Endothelial cell (in vitro differentiated cells): ENCODE measurements at regions not wholly inside any gene's neighbourhood (a gene's known extent, or its start where the extent isn't known, plus 50 kb on each side); places are given as distances from the start of the nearest gene placed in this dataset.

Source experiments
- DNase-seq: peaks from one replicate; pipeline ENCODE4 v3.0.0; 2021; ENCODE audit warnings: low spot score
- H3K27ac Mint-ChIP-seq: one replicate; pipeline ENCODE4 v1.8.0; 2021; ENCODE audit warnings: mixed read lengths, inconsistent platforms; ENCODE audit not compliant: unreplicated experiment
- H3K27me3 Mint-ChIP-seq: one replicate; pipeline ENCODE4 v1.8.0; 2021; ENCODE audit warnings: mild to moderate bottlenecking, moderate library complexity, mixed read lengths, inconsistent platforms; ENCODE audit not compliant: unreplicated experiment
- H3K36me3 Mint-ChIP-seq: one replicate; pipeline ENCODE4 v1.8.0; 2021; ENCODE audit warnings: mild to moderate bottlenecking, low read depth, mixed read lengths, inconsistent platforms; ENCODE audit not compliant: unreplicated experiment
- H3K4me1 Mint-ChIP-seq: one replicate; pipeline ENCODE4 v1.8.0; 2021; ENCODE audit warnings: mild to moderate bottlenecking, mixed read lengths, inconsistent platforms; ENCODE audit not compliant: unreplicated experiment
- H3K4me3 Mint-ChIP-seq: one replicate; pipeline ENCODE4 v1.8.0; 2021; ENCODE audit warnings: mild to moderate bottlenecking, mixed read lengths, inconsistent platforms; ENCODE audit not compliant: unreplicated experiment
- H3K9me3 Mint-ChIP-seq: one replicate; pipeline ENCODE4 v1.8.0; 2021; ENCODE audit warnings: mixed read lengths, inconsistent platforms; ENCODE audit not compliant: unreplicated experiment
- CTCF ChIP-seq: fragments of 200-600 bp; sonication (generic); IDR thresholded peaks from one replicate; pipeline ENCODE4 v1.5.0; 2021; ENCODE audit warnings: antibody characterized with exemption; ENCODE audit not compliant: unreplicated experiment

DNA sequence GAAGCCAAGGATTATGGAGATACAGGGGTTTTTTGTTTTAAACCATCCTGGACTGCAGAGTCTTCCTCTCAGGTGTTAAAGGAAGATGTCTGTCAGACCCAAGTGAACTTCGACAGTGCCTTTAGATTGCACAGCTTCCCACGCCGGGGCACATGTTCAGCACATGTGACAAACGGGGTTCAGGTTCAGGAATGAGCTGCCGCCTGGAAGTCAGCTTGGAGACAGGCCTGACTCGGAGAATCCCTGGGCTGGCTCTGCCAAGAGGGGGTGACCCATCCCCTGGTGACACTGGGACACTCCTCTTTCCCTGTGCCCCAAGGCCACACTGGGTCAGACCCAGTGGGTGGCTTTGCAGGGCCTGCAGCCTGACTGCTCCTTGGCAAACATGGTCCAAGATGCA is 359.3 kb upstream of the SALL3 start:
- H3K36me3 Mint-ChIP-seq, result peaks cover 8% of the 10 kb centered on the region
- no peaks in the 10 kb centered on the region for H3K4me1 Mint-ChIP-seq
- H3K9me3 Mint-ChIP-seq, result peaks cover 39% of the 10 kb centered on the region
- peaks cover 7% of the 10 kb centered on the region for H3K27me3 Mint-ChIP-seq
- no peak for TF ChIP-seq CTCF
- H3K27ac Mint-ChIP-seq, result no peak overlapping the region
- no peak for DNase-seq
- H3K4me3 Mint-ChIP-seq, result no peak overlapping the region

GRCh38 chr18:78621141-78621755 is 358.4 kb upstream of the SALL3 start:
- Mint-ChIP-seq H3K9me3 (peaks cover 48% of the 10 kb centered on the region), H3K4me3 (no peak overlapping the region), H3K27me3 (peaks cover 7% of the 10 kb centered on the region), H3K36me3 (peaks cover 8% of the 10 kb centered on the region), H3K27ac (no peak overlapping the region), H3K4me1 (no peaks in the 10 kb centered on the region)
- no peak for DNase-seq
- TF ChIP-seq CTCF, result no peak

DNA sequence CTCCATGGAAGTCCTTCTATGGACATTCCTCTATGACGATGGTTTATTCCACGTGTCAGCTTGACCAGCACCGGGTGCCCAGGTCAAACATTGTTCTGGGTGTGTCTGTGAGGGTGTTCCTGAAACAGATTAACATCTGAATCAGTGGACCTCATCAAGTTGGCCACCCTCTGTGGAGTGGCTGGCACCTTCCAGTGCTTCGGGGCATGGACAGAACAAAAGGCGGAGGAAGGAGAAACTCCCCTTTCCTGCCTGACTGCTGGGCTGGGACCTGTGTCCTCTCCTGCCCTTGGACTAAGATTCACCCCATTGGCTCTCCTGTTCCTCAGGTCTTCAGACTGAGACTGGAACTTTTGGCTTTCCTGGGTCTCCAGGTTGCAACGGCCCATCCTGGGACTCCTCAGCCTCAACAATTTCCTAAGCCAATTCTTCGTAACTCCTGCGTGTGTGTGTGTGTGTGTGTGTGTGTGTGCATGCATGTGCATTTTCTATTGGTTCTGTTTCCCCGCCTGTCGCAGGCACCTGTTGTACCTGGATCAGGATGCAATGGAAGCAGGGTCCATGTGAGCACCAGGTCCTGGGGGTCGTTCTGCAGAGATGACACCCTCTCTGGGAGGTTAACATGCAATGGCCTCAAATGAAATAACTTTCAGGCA is 357.2 kb upstream of the SALL3 start:
- no peaks in the 10 kb centered on the region for H3K4me1 Mint-ChIP-seq
- no peak for DNase-seq
- TF ChIP-seq CTCF, result no peak
- no peak overlapping the region for H3K27ac Mint-ChIP-seq
- H3K36me3 Mint-ChIP-seq, result peaks cover 8% of the 10 kb centered on the region
- peaks cover 52% of the 10 kb centered on the region for H3K9me3 Mint-ChIP-seq
- no peak overlapping the region for H3K4me3 Mint-ChIP-seq
- H3K27me3 Mint-ChIP-seq, result peaks cover 7% of the 10 kb centered on the region

DNA sequence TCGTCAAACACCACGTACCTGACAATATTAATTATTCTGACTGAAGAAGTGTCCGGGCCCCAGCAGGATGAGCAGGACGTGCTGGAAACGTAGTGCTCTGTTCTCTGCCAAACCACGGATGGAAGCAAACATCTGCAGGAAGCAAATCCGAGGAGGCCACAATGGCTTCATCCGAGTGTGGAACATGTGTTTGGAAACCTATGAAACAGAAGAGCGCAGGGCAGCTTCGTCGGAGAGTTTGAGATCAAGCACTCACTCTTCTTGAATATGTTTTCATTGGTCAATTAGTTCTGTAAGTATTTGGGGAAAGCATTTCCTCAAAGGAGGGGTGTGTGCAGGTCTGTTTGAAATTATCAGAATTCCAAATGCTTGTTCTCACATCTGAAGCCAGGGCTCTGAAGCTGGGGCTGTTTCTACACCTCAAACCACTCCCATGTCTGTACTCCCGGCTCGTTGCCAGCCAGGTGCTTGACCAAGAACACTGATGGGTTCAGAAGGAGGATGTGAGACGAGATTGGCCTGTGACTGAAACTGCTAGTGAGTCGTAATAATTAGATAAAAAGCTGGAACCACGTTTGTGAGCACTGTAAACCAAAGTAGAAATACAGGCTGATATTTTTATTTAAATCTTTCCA is 356.6 kb upstream of the SALL3 start:
- Mint-ChIP-seq H3K36me3 (peaks cover 8% of the 10 kb centered on the region), H3K4me3 (no peak overlapping the region), H3K9me3 (peaks cover 52% of the 10 kb centered on the region), H3K27ac (no peak overlapping the region), H3K4me1 (no peaks in the 10 kb centered on the region), H3K27me3 (peaks cover 4% of the 10 kb centered on the region)
- no peak for TF ChIP-seq CTCF
- no peak for DNase-seq
